ENCODE measurements at regions not wholly inside any gene's neighbourhood (a gene's known extent, or its start where the extent isn't known, plus 50 kb on each side); places are given as distances from the start of the nearest gene placed in this dataset.

DNA sequence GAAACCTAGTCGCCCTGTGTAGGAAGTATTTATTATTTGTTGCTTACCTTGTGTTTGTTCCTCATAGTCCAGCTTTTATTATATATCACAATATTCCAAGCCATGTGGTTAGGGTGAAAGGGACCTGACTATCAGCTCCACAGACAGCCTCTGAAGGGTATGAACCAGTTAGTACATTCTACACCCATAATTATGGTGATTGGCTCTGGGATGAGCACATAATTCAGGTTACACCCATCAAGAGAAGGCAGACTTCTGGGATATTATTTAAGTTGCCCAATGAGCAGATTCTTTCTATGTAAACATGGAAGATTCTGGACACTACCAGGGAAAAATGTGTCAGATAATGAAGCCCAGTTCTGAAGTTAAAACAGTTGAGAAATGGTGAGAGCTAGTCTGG, 168.0 kb downstream of the KIF4B start:
- no peak for FAIRE-seq
- no peak for DNase-seq (ENCODE audit: low read depth in 1 of 2, low spot score in 1 of 2)
- POLR2A ChIA-PET, result no interaction called here
- Histone ChIP-seq H3K4me1 (no peaks in the 10 kb centered on the region), H3K9me3 (peaks cover 17% of the 10 kb centered on the region; the same call in 1 of the 3 replicates), H3K27ac (no peak overlapping the region), H3K4me3 (no peak overlapping the region), H3K4me2 (no peak overlapping the region)
- no peak for ATAC-seq
- WGBS (ENCODE audit: missing lambda C conversion rate), result 0% methylated on average over 1 of the region's 1 CpG
- TF ChIP-seq, protein P1, sequence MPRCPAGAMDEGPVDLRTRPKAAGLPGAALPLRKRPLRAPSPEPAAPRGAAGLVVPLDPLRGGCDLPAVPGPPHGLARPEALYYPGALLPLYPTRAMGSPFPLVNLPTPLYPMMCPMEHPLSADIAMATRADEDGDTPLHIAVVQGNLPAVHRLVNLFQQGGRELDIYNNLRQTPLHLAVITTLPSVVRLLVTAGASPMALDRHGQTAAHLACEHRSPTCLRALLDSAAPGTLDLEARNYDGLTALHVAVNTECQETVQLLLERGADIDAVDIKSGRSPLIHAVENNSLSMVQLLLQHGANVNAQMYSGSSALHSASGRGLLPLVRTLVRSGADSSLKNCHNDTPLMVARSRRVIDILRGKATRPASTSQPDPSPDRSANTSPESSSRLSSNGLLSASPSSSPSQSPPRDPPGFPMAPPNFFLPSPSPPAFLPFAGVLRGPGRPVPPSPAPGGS (IDR thresholded peaks at IDR 0.05), result no peak
- TF ChIP-seq ZSCAN20 (CRISPR knock-in tag; IDR thresholded peaks at IDR 0.05) (no peak), FOSB (CRISPR knock-in tag; IDR thresholded peaks at IDR 0.05) (no peak), ZC3H11A (IDR thresholded peaks at IDR 0.05) (no peak), NFE2L2 (conservative IDR thresholded peaks at IDR 0.05; ENCODE audit: low read length) (no peak), POLR2A (IDR thresholded peaks at IDR 0.05; ENCODE audit: low read length) (no peak), MYC (IDR thresholded peaks at IDR 0.05; ENCODE audit: borderline replicate concordance, low read length) (no peak), ZNF302 (CRISPR knock-in tag; IDR thresholded peaks at IDR 0.05) (no peak), KDM5A (IDR thresholded peaks at IDR 0.05) (no peak)
- TF ChIP-seq, protein P2, sequence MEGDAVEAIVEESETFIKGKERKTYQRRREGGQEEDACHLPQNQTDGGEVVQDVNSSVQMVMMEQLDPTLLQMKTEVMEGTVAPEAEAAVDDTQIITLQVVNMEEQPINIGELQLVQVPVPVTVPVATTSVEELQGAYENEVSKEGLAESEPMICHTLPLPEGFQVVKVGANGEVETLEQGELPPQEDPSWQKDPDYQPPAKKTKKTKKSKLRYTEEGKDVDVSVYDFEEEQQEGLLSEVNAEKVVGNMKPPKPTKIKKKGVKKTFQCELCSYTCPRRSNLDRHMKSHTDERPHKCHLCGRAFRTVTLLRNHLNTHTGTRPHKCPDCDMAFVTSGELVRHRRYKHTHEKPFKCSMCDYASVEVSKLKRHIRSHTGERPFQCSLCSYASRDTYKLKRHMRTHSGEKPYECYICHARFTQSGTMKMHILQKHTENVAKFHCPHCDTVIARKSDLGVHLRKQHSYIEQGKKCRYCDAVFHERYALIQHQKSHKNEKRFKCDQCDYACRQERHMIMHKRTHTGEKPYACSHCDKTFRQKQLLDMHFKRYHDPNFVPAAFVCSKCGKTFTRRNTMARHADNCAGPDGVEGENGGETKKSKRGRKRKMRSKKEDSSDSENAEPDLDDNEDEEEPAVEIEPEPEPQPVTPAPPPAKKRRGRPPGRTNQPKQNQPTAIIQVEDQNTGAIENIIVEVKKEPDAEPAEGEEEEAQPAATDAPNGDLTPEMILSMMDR (IDR thresholded peaks at IDR 0.05), result no peak
- CTCF ChIA-PET, result interaction anchor here (0.5 kb wide), 1 partner anchor 50 kb away, joined by 3 read pairs; no protein-coding TSS in a partner anchor

DNA sequence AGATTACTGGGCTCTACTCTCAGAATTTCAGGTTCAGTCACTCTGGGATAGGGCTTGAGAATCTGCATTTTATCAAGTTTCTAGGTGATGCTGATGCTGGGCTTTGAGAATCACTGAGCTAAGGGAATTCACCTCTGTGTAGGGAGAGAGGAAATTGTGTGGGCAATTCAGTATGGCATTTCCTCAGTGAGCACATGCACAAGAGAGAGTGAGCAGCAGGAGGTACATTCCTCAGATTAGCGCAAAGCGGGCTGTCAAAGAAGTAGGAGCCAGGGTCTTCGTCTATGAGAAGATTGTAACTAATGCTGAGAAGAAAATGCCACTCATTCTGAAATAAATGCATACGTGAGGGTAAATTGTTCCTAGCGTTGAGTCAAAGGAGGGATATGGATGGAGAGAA, 175.9 kb downstream of the KIF4B start:
- ATAC-seq (no peak), FAIRE-seq (no peak)

More for the DNA sequence above, 175.9 kb downstream of the KIF4B start:
- Histone ChIP-seq H3K4me2 (no peak overlapping the region), H3K9me3 (peaks cover 12% of the 10 kb centered on the region; the same call in 1 of the 3 replicates), H3K4me1 (no peaks in the 10 kb centered on the region), H3K4me3 (no peak overlapping the region), H3K27ac (no peak overlapping the region)
- ChIA-PET POLR2A (no interaction called here), CTCF (no interaction called here)
- no peak for DNase-seq (ENCODE audit: low read depth in 1 of 2, low spot score in 1 of 2)
- 35% methylated on average over 5 of the region's 5 CpGs for WGBS (ENCODE audit: missing lambda C conversion rate)
- TF ChIP-seq FOSB (CRISPR knock-in tag; IDR thresholded peaks at IDR 0.05) (no peak), TP53 (CRISPR knock-in tag; IDR thresholded peaks at IDR 0.05) (no peak), EP300 (IDR thresholded peaks at IDR 0.05) (no peak), CHD4 (IDR thresholded peaks at IDR 0.05; ENCODE audit: borderline replicate concordance) (no peak), CEBPB (IDR thresholded peaks at IDR 0.05) (no peak), NR3C1 (IDR thresholded peaks at IDR 0.05) (no peak)
- TF ChIP-seq, protein P3, sequence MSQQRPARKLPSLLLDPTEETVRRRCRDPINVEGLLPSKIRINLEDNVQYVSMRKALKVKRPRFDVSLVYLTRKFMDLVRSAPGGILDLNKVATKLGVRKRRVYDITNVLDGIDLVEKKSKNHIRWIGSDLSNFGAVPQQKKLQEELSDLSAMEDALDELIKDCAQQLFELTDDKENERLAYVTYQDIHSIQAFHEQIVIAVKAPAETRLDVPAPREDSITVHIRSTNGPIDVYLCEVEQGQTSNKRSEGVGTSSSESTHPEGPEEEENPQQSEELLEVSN (IDR thresholded peaks at IDR 0.05; ENCODE audit: borderline replicate concordance, low read depth), result no peak
- TF ChIP-seq, protein P4, sequence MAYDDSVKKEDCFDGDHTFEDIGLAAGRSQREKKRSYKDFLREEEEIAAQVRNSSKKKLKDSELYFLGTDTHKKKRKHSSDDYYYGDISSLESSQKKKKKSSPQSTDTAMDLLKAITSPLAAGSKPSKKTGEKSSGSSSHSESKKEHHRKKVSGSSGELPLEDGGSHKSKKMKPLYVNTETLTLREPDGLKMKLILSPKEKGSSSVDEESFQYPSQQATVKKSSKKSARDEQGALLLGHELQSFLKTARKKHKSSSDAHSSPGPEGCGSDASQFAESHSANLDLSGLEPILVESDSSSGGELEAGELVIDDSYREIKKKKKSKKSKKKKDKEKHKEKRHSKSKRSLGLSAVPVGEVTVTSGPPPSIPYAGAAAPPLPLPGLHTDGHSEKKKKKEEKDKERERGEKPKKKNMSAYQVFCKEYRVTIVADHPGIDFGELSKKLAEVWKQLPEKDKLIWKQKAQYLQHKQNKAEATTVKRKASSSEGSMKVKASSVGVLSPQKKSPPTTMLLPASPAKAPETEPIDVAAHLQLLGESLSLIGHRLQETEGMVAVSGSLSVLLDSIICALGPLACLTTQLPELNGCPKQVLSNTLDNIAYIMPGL (CRISPR knock-in tag; IDR thresholded peaks at IDR 0.05; ENCODE audit: borderline replicate concordance), result no peak
- TF ChIP-seq, protein P2 (IDR thresholded peaks at IDR 0.05), result no peak
- TF ChIP-seq, protein P5, sequence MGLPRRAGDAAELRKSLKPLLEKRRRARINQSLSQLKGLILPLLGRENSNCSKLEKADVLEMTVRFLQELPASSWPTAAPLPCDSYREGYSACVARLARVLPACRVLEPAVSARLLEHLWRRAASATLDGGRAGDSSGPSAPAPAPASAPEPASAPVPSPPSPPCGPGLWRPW (IDR thresholded peaks at IDR 0.05), result no peak

Measured in A549 (cell line).